Activated T-cell treated with anti-CD3 and anti-CD28 coated beads, Interleukin-2, amount 50 U/mL, for 72 hours (primary cell): ENCODE measurements at regions not wholly inside any gene's neighbourhood (a gene's known extent, or its start where the extent isn't known, plus 50 kb on each side); places are given as distances from the start of the nearest gene placed in this dataset.

Experiments
- ATAC-seq, 2 donors: fragments of 150-1000 bp; cut with Tn5 transposase; replicated peaks in 1 of 2; 2 replicates each; pipeline ENCODE4 v1.10.0; 2021; ENCODE audit warnings: moderate library complexity in 2 of 2, mild to moderate bottlenecking in 1 of 2
- DNase-seq, 2 donors: peaks; one replicate each; pipeline ENCODE4 v3.0.0; 2021 to 2022; ENCODE audit warnings: mixed read lengths in 1 of 2
- H3K27ac Mint-ChIP-seq: one replicate; pipeline ENCODE4 v1.8.0; 2022; ENCODE audit warnings: mild to moderate bottlenecking, moderate library complexity, mixed read lengths
- H3K27me3 Mint-ChIP-seq: one replicate; pipeline ENCODE4 v1.8.0; 2022; ENCODE audit warnings: low read depth, mixed read lengths
- H3K36me3 Mint-ChIP-seq, 2 donors: one replicate each; pipeline ENCODE4 v1.8.0; 2022; ENCODE audit warnings: mixed read lengths in 2 of 2, mild to moderate bottlenecking in 1 of 2; ENCODE audit not compliant: insufficient read depth in 2 of 2
- H3K4me1 Mint-ChIP-seq: one replicate; pipeline ENCODE4 v1.8.0; 2022; ENCODE audit warnings: low read depth, mixed read lengths
- H3K4me3 Mint-ChIP-seq, 2 donors: one replicate each; pipeline ENCODE4 v1.8.0; 2022; ENCODE audit warnings: mild to moderate bottlenecking in 2 of 2, mixed read lengths in 2 of 2, moderate library complexity in 2 of 2
- H3K9me3 Mint-ChIP-seq, 2 donors: one replicate each; pipeline ENCODE4 v1.8.0; 2022; ENCODE audit warnings: mixed read lengths in 2 of 2

GRCh38 chr2:180336550-180336949 lies 329.5 kb upstream of the CWC22 start:
- Mint-ChIP-seq H3K9me3 (peaks cover 3 to 15% of the 10 kb centered on the region in 2 donors), H3K4me1 (no peaks in the 10 kb centered on the region), H3K4me3 (no peak overlapping the region), H3K36me3 (peaks cover 2 to 4% of the 10 kb centered on the region in 2 donors), H3K27ac (no peak overlapping the region), H3K27me3 (no peaks in the 10 kb centered on the region)
- ATAC-seq (no peak), DNase-seq (no peak)

- Mint-ChIP-seq H3K4me1 (no peaks in the 10 kb centered on the region), H3K9me3 (peaks cover 3 to 12% of the 10 kb centered on the region in 2 donors), H3K36me3 (peaks cover 2 to 4% of the 10 kb centered on the region in 2 donors), H3K4me3 (no peak overlapping the region), H3K27ac (no peak overlapping the region), H3K27me3 (no peaks in the 10 kb centered on the region)
- no peak for DNase-seq
- ATAC-seq: no peak
Measured at GRCh38 chr2:180334514-180334913, 327.4 kb upstream of the CWC22 start.

DNA sequence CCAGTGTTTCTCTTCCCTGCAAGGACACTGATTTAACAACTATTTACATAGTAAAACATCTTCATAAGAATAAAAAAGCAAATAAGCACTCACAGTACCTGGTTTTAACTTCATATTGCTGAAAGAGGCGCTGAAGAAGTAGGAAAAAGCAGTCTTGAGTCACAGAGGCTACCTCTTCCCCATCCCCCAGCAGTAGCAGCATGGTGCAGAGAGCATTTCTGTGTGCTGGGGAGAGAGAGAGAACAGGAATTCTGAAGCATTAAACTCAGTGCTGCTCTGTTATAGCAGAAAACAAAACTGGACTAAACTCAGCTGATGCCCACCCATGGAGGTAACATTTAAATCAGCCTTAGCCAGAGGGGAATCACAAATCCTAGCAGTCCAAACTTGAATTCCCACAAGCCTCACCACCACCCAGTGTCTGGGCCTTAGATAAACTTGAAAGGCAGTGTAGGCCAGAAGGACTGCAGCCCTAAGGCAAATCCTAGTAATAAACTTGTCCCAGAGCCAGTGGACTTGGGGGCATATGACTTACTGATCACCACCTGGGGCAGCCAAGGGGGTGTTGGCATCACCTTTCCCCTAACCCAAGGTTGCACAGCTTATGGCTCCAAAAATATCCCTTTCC lies 321.8 kb upstream of the CWC22 start:
- Mint-ChIP-seq H3K36me3 (no peaks in the 10 kb centered on the region), H3K27me3 (no peaks in the 10 kb centered on the region), H3K4me3 (no peak overlapping the region), H3K4me1 (no peaks in the 10 kb centered on the region), H3K9me3 (peaks cover 2% of the 10 kb centered on the region in 2 donors), H3K27ac (no peak overlapping the region)
- no peak for ATAC-seq
- DNase-seq: no peak

GRCh38 chr2:180327185-180327584 lies 320.1 kb upstream of the CWC22 start:
- Mint-ChIP-seq H3K9me3 (peaks cover 0 to 2% of the 10 kb centered on the region in 2 donors), H3K4me3 (no peak overlapping the region), H3K27me3 (no peaks in the 10 kb centered on the region), H3K27ac (no peak overlapping the region), H3K4me1 (no peaks in the 10 kb centered on the region), H3K36me3 (no peaks in the 10 kb centered on the region)
- ATAC-seq (no peak), DNase-seq (no peak)

DNA sequence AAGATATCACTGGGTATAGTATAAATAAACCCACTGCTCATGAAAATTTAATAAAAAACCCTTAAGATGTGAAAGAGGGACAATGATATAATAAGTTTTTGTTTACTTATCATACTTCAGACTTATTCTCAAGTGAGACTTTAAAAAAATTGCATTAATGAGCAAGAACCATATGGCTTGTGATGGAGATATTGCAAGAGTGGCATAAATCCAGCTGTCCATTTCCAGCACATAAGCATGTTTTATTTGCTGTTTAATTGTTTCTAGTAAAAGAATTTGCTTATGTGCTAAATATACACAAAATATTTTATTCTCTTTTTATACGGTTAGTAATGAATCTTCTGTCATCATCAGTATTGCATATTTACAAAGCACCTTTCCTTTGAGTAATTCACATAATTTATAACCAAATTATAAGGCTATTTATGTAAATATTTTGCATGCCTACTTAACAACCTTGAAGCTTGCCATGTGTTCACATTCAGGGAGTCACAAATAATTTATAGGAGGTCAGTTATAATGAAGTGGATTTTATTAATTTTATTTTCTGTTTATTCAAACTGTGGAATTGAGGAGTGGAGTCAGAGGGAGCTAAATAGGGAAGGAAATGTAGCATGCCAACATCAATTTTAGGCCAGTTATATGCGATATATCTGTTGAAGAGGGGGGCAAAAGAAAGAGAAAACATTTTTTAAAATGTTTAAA lies 318.5 kb upstream of the CWC22 start:
- Mint-ChIP-seq H3K9me3 (peaks cover 0 to 2% of the 10 kb centered on the region in 2 donors), H3K4me3 (no peak overlapping the region), H3K27me3 (no peaks in the 10 kb centered on the region), H3K36me3 (no peaks in the 10 kb centered on the region), H3K4me1 (no peaks in the 10 kb centered on the region), H3K27ac (no peak overlapping the region)
- no peak for DNase-seq
- ATAC-seq: no peak

DNA sequence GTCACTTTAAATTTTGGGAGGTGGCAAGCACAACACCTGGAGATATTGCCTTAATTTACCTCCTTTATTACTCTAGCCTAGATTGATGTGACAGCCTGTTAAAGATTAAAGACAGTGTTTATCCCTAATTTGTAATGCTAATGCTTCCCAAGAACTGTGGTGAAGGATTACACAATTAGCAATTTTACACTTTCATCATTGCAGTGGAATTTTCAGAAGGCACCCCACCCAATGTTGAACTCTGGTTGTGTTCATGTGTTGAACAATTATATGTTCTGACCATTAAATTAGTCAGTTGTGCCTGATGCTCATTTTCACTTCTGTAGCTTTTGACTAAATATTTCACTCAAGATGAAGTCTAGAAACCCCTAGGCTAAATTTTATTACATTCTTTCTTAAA lies 317.1 kb upstream of the CWC22 start:
- H3K4me3 Mint-ChIP-seq: no peak overlapping the region
- H3K27me3 Mint-ChIP-seq: no peaks in the 10 kb centered on the region
- H3K4me1 Mint-ChIP-seq: no peaks in the 10 kb centered on the region
- H3K36me3 Mint-ChIP-seq: no peaks in the 10 kb centered on the region
- DNase-seq (no peak), ATAC-seq (no peak)
- no peak overlapping the region for H3K27ac Mint-ChIP-seq
- peaks cover 0 to 2% of the 10 kb centered on the region in 2 donors for H3K9me3 Mint-ChIP-seq

- ATAC-seq (no peak), DNase-seq (no peak)
- peaks cover 0 to 3% of the 10 kb centered on the region in 2 donors for H3K9me3 Mint-ChIP-seq
- H3K27me3 Mint-ChIP-seq: no peaks in the 10 kb centered on the region
- no peaks in the 10 kb centered on the region for H3K4me1 Mint-ChIP-seq
- H3K4me3 Mint-ChIP-seq: no peak overlapping the region
- no peaks in the 10 kb centered on the region for H3K36me3 Mint-ChIP-seq
- H3K27ac Mint-ChIP-seq: no peak overlapping the region
Measured at GRCh38 chr2:180322781-180323180, 315.7 kb upstream of the CWC22 start.

GRCh38 chr2:180319586-180320405 lies 312.7 kb upstream of the CWC22 start:
- peaks cover 0 to 3% of the 10 kb centered on the region in 2 donors for H3K9me3 Mint-ChIP-seq
- H3K36me3 Mint-ChIP-seq: no peaks in the 10 kb centered on the region
- H3K4me1 Mint-ChIP-seq: no peaks in the 10 kb centered on the region
- ATAC-seq (no peak), DNase-seq (no peak)
- H3K4me3 Mint-ChIP-seq: no peak overlapping the region
- no peaks in the 10 kb centered on the region for H3K27me3 Mint-ChIP-seq
- no peak overlapping the region for H3K27ac Mint-ChIP-seq

DNA sequence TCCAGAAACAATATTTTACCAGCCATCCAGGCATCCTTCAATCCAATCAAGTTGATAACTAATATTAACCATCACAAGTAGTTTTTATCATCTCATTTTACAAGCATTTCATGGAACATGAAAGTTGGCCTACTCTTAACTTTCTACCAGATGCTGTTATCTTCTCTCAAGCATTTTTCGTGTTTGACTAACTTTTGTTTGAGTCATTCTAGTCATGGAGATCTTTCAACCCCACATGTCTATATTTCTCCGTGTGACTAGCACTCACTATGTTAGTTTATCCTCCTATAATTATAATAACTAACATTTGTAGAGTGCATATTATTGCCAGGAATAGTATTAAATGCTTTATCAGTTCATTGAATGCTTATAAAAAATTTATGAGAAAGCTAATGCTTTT lies 307.0 kb upstream of the CWC22 start:
- Mint-ChIP-seq H3K27ac (no peak overlapping the region), H3K4me3 (no peak overlapping the region), H3K9me3 (peaks cover 0 to 3% of the 10 kb centered on the region in 2 donors), H3K4me1 (no peaks in the 10 kb centered on the region), H3K27me3 (no peaks in the 10 kb centered on the region), H3K36me3 (no peaks in the 10 kb centered on the region)
- ATAC-seq: no peak
- DNase-seq: no peak

DNA sequence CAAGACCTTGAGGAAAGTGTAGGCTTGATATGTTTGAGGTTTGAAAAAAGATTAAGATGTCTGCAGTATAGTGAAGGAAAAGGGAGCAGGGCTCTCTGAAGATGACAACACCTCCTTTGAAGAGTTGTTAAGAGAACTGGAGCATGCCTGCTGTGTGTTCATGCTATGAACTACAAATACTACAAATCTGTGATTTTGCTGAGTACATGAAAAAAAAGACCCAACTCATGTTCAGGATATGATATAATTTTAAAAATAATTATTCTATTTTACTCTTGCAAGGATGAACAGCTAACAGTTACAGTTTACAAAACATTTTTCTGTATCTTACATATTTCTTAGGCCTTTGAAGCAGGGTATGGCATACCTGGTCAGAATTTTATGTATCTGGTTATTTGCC lies 305.4 kb upstream of the CWC22 start:
- no peak for DNase-seq
- H3K4me1 Mint-ChIP-seq: no peaks in the 10 kb centered on the region
- no peak for ATAC-seq
- H3K36me3 Mint-ChIP-seq: no peaks in the 10 kb centered on the region
- no peak overlapping the region for H3K4me3 Mint-ChIP-seq
- H3K9me3 Mint-ChIP-seq: peaks cover 0 to 1% of the 10 kb centered on the region in 2 donors
- no peak overlapping the region for H3K27ac Mint-ChIP-seq
- no peaks in the 10 kb centered on the region for H3K27me3 Mint-ChIP-seq

DNA sequence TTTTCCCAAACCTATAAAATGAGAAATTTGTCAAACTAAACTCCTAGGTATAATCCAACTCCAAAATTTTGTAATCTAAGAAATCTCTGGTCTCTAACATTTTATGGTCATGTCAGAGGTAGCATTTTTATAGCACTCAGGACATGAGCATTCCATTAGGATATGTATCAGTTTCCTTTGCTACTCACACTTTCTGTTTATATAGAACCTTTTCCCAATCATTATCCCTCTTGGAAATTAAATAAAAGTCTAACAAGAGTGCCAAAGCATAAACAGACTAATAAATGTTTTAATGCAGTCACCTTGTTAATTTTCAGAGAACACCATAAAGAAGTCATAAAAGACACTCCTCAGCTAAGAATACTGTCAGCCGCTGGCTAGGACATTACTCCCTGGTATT lies 300.0 kb upstream of the CWC22 start:
- Mint-ChIP-seq H3K4me1 (no peaks in the 10 kb centered on the region), H3K4me3 (no peak overlapping the region), H3K27me3 (no peaks in the 10 kb centered on the region), H3K27ac (no peak overlapping the region), H3K36me3 (no peaks in the 10 kb centered on the region), H3K9me3 (no peaks in the 10 kb centered on the region)
- ATAC-seq (no peak), DNase-seq (no peak)

DNA sequence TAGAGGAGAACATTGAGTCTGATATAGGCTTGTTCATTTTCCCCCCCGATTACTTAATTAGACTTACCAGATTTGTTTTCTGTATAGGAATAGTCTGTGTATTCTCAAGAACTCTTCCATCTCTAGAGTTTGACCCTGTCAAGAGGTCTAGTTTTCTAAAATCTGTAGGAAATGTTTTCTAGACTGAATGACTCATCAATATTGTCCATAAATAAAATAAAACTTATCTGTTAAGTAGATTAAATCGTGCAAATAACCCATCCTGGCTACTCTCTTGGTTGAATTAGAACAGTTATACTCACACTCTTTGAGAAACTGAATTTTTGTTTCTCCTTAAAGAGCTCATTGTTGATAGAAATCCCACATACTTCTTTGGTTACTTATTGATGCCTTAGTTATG lies 299.2 kb upstream of the CWC22 start:
- DNase-seq: no peak
- Mint-ChIP-seq H3K27ac (no peak overlapping the region), H3K4me3 (no peak overlapping the region), H3K4me1 (no peaks in the 10 kb centered on the region), H3K27me3 (no peaks in the 10 kb centered on the region), H3K36me3 (peaks cover 0 to 2% of the 10 kb centered on the region in 2 donors), H3K9me3 (peaks cover 3% of the 10 kb centered on the region in 2 donors)
- no peak for ATAC-seq
